ENCODE measurements at regions not wholly inside any gene's neighbourhood (a gene's known extent, or its start where the extent isn't known, plus 50 kb on each side); places are given as distances from the start of the nearest gene placed in this dataset.

DNA sequence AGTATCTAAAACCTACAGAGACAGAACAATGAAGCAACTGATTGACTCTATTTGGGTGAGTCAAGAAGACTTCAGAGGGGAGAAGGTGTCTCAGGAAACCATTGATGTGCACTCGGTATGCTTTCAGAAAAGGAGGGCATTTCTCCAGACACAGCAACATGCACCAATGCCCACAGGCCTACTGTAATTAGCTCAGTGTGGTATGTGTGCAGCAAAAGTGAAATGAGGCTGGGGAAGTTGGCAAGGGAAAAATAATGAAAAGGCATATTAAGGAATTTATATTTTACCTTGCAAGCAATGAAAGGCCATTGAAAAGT, 158.4 kb upstream of the GRIP1 start:
- Histone ChIP-seq H3K18ac (ENCODE audit: insufficient read length, low read depth, low read length) (no peak overlapping the region), H4K5ac (ENCODE audit: insufficient read length, low read depth, low read length) (no peak overlapping the region), H4K8ac (replicated peaks; ENCODE audit: insufficient read length, low read depth, low read length) (no peak overlapping the region), H3K4ac (ENCODE audit: low read depth, low read length) (no peak overlapping the region), H2AFZ (ENCODE audit: low read length) (no peak overlapping the region), H2BK15ac (ENCODE audit: low read depth, low read length) (no peak overlapping the region), H4K91ac (ENCODE audit: insufficient read length, low read depth, low read length) (no peak overlapping the region), H2BK12ac (ENCODE audit: insufficient read length, low read depth, low read length) (no peak overlapping the region), H3K9me3 (ENCODE audit: control insufficient read depth, low read depth, low read length) (no peaks in the 10 kb centered on the region), H2BK20ac (ENCODE audit: low read depth, low read length, poor library complexity, severe bottlenecking) (no peak overlapping the region), H3K23me2 (ENCODE audit: insufficient read length, low read depth, low read length, poor library complexity, severe bottlenecking) (no peaks in the 10 kb centered on the region), H3T11ph (ENCODE audit: low read length) (no peak overlapping the region), H3K56ac (ENCODE audit: insufficient read length, low read depth, low read length) (no peak overlapping the region), H2BK5ac (ENCODE audit: insufficient read length, low read length) (no peak overlapping the region), H3K14ac (ENCODE audit: insufficient read depth, low read length) (no peak overlapping the region), H3K4me1 (ENCODE audit: insufficient read depth, low read length) (no peaks in the 10 kb centered on the region), H3K27ac (ENCODE audit: insufficient read length, low read depth, low read length) (no peak overlapping the region), H3K27me3 (ENCODE audit: insufficient read depth, low read length) (no peaks in the 10 kb centered on the region), H3K4me2 (ENCODE audit: insufficient read depth, insufficient read length, low read length) (no peak overlapping the region), H3K79me1 (ENCODE audit: insufficient read depth, low read depth, low read length, poor library complexity, severe bottlenecking) (no peaks in the 10 kb centered on the region), H2AK5ac (ENCODE audit: insufficient read length, low read length) (no peak overlapping the region), H3K23ac (ENCODE audit: insufficient read length, low read depth, low read length) (no peak overlapping the region), H4K20me1 (ENCODE audit: control insufficient read depth, insufficient read depth, insufficient read length) (no peaks in the 10 kb centered on the region), H2BK120ac (ENCODE audit: low read depth, low read length, poor library complexity, severe bottlenecking) (no peak overlapping the region), H3K9ac (ENCODE audit: extremely low read depth, insufficient read length, low read length) (no peak overlapping the region), H3K79me2 (ENCODE audit: insufficient read depth, low read length) (no peaks in the 10 kb centered on the region; the same call in 1 of the 2 replicates)
- Mint-ChIP-seq H3K27ac (no peak overlapping the region; a peak in 1 of 7 replicates), H3K9me3 (no peaks in the 10 kb centered on the region), H3K4me3 (no peak overlapping the region), H3K4me1 (no peaks in the 10 kb centered on the region), H3K27me3 (ENCODE audit: low read depth) (no peaks in the 10 kb centered on the region), H3K36me3 (ENCODE audit: insufficient read depth in 1 of 3, low read depth in 3 of 3) (no peaks in the 10 kb centered on the region)
- no peak for DNase-seq
- TF ChIP-seq, protein P1, sequence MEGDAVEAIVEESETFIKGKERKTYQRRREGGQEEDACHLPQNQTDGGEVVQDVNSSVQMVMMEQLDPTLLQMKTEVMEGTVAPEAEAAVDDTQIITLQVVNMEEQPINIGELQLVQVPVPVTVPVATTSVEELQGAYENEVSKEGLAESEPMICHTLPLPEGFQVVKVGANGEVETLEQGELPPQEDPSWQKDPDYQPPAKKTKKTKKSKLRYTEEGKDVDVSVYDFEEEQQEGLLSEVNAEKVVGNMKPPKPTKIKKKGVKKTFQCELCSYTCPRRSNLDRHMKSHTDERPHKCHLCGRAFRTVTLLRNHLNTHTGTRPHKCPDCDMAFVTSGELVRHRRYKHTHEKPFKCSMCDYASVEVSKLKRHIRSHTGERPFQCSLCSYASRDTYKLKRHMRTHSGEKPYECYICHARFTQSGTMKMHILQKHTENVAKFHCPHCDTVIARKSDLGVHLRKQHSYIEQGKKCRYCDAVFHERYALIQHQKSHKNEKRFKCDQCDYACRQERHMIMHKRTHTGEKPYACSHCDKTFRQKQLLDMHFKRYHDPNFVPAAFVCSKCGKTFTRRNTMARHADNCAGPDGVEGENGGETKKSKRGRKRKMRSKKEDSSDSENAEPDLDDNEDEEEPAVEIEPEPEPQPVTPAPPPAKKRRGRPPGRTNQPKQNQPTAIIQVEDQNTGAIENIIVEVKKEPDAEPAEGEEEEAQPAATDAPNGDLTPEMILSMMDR (conservative IDR thresholded peaks at IDR 0.05), result no peak
- WGBS (ENCODE audit: extremely low coverage, insufficient read length, low lambda C conversion rate), result no CpG with 5 or more reads among the region's 1 CpG
